Mesenchymal stem cell (in vitro differentiated cells and primary cell): ENCODE measurements at regions not wholly inside any gene's neighbourhood (a gene's known extent, or its start where the extent isn't known, plus 50 kb on each side); places are given as distances from the start of the nearest gene placed in this dataset.
"Not testable (repeated sequence)": the region's sequence is repeated elsewhere in the genome, so short reads cannot be mapped to it uniquely, and the experiment has no call there.

ENCODE experiments used
- DNase-seq: peaks from one replicate; pipeline ENCODE4 v3.0.0-alpha.2; 2013
- H2AFZ ChIP-seq: one replicate; pipeline ENCODE4 v1.6.1; 2013; ENCODE audit warnings: low read depth, mild to moderate bottlenecking, control low read depth, inconsistent platforms, low read length, moderate library complexity
- H2AK5ac ChIP-seq: 2 replicates; pipeline ENCODE4 v1.6.1; 2013; ENCODE audit warnings: low read length, moderate library complexity, mild to moderate bottlenecking, inconsistent platforms; ENCODE audit not compliant: severe bottlenecking
- H2BK120ac ChIP-seq: one replicate; pipeline ENCODE4 v1.6.1; 2013; ENCODE audit warnings: low read depth, mild to moderate bottlenecking, inconsistent platforms, low read length, moderate library complexity
- H2BK12ac ChIP-seq, 2 experiments: one replicate each; pipeline ENCODE4 v1.6.1; 2013; ENCODE audit warnings: inconsistent platforms in 2 of 2, low read length in 2 of 2, mild to moderate bottlenecking in 2 of 2, moderate library complexity in 2 of 2, control low read depth in 1 of 2
- H2BK15ac ChIP-seq: one replicate; pipeline ENCODE4 v1.6.1; 2013; ENCODE audit warnings: mild to moderate bottlenecking, low read depth, inconsistent platforms; ENCODE audit not compliant: poor library complexity, severe bottlenecking
- H2BK5ac ChIP-seq: 2 replicates; pipeline ENCODE4 v1.6.1; 2013; ENCODE audit warnings: low read depth, mild to moderate bottlenecking, low read length, control low read depth, inconsistent platforms; ENCODE audit not compliant: poor library complexity, severe bottlenecking
- H3K14ac ChIP-seq, 2 experiments: one replicate each; pipeline ENCODE4 v1.6.1; 2013; ENCODE audit warnings: inconsistent platforms in 2 of 2, low read length in 2 of 2, control low read depth in 1 of 2, mild to moderate bottlenecking in 1 of 2, moderate library complexity in 1 of 2
- H3K18ac ChIP-seq, 2 experiments: one replicate each; pipeline ENCODE4 v1.6.1; 2013; ENCODE audit warnings: inconsistent platforms in 2 of 2, low read length in 2 of 2, control low read depth in 1 of 2, low read depth in 1 of 2, mild to moderate bottlenecking in 1 of 2
- H3K23ac ChIP-seq, 2 experiments: one replicate each; pipeline ENCODE4 v1.6.1; 2013; ENCODE audit warnings: inconsistent platforms in 2 of 2, low read length in 2 of 2, mild to moderate bottlenecking in 2 of 2, moderate library complexity in 2 of 2, control low read depth in 1 of 2
- H3K27ac ChIP-seq: 2 replicates; pipeline ENCODE4 v1.5.1; 2013; ENCODE audit warnings: mild to moderate bottlenecking, moderate library complexity, low read length, control low read depth, inconsistent platforms; ENCODE audit not compliant: poor library complexity, severe bottlenecking
- H3K27me3 ChIP-seq, 2 experiments: 2 replicates each; pipeline versions ENCODE4 v1.6.1 to v1.7.0; 2013; ENCODE audit warnings: low read length in 2 of 2, mild to moderate bottlenecking in 2 of 2, moderate library complexity in 2 of 2, control low read depth in 1 of 2, inconsistent platforms in 1 of 2; ENCODE audit not compliant: control insufficient read depth in 1 of 2, insufficient read depth in 1 of 2
- H3K36me3 ChIP-seq, 2 experiments: 2 replicates each; pipeline versions ENCODE4 v1.6.1 to v1.7.0; 2013; ENCODE audit warnings: low read length in 2 of 2, control low read depth in 1 of 2, inconsistent platforms in 1 of 2, low read depth in 1 of 2, mild to moderate bottlenecking in 1 of 2; ENCODE audit not compliant: insufficient read depth in 2 of 2, control insufficient read depth in 1 of 2
- H3K4ac ChIP-seq, 2 experiments: one replicate each; pipeline ENCODE4 v1.6.1; 2013; ENCODE audit warnings: inconsistent platforms in 2 of 2, low read length in 2 of 2, mild to moderate bottlenecking in 2 of 2, moderate library complexity in 2 of 2, control low read depth in 1 of 2, low read depth in 1 of 2
- H3K4me1 ChIP-seq: 2 replicates; pipeline ENCODE4 v1.6.1; 2013; ENCODE audit warnings: low read depth, low read length, control low read depth; ENCODE audit not compliant: control insufficient read depth, insufficient read depth
- H3K4me2 ChIP-seq: 2 replicates; pipeline ENCODE4 v1.6.1; 2013; ENCODE audit warnings: low read length, mild to moderate bottlenecking, inconsistent platforms; ENCODE audit not compliant: poor library complexity, severe bottlenecking
- H3K4me3 ChIP-seq, 2 experiments: 2 replicates each; pipeline versions ENCODE4 v1.5.1 to v1.7.0; 2013; ENCODE audit warnings: low read length in 2 of 2, mild to moderate bottlenecking in 2 of 2, control low read depth in 1 of 2, low read depth in 1 of 2; ENCODE audit not compliant: insufficient read depth in 1 of 2
- H3K79me1 ChIP-seq: replicated peaks from 2 replicates; pipeline ENCODE4 v1.6.1; 2013; ENCODE audit warnings: mild to moderate bottlenecking, control low read depth, low read length, inconsistent platforms; ENCODE audit not compliant: poor library complexity, severe bottlenecking
- H3K9ac ChIP-seq: 2 replicates; pipeline ENCODE4 v1.7.0; 2013; ENCODE audit warnings: mild to moderate bottlenecking, low read length, moderate library complexity
- H3K9me3 ChIP-seq: 2 replicates; pipeline ENCODE4 v1.7.0; 2013; ENCODE audit warnings: mild to moderate bottlenecking, low read length; ENCODE audit not compliant: control insufficient read depth
- H4K8ac ChIP-seq: one replicate; pipeline ENCODE4 v1.6.1; 2013; ENCODE audit warnings: inconsistent platforms, mild to moderate bottlenecking, low read length, moderate library complexity
- H4K91ac ChIP-seq: one replicate; pipeline ENCODE4 v1.6.1; 2013; ENCODE audit warnings: mild to moderate bottlenecking, low read length, inconsistent platforms
- WGBS: methylation state at CpG from one replicate; pipeline ENCODE4 v1.1.7; 2013; ENCODE audit warnings: mixed read lengths; 5-methylcytosine and 5-hydroxymethylcytosine counted together

DNA sequence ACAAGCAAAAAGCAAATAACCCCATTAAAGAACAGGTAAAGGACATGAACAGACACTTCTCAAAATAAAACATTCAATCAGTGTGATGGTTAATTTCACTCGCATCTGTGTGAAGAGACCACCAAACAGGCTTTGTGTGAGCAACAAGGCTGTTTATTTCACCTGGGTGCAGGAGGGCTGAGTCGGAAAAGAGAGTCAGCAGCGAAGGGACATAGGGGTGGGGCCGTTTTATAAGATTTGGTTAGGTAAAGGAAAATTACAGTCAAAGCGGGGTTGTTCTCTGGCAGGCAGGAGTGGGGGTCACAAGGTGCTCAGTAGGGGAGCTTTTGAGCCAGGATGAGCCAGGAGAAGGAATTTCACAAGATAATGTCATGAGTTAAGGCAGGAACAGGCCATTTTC is 429.5 kb upstream of the ZNF804A start:
- H3K9me3 ChIP-seq, DNase-seq: not testable (repeated sequence)

DNA sequence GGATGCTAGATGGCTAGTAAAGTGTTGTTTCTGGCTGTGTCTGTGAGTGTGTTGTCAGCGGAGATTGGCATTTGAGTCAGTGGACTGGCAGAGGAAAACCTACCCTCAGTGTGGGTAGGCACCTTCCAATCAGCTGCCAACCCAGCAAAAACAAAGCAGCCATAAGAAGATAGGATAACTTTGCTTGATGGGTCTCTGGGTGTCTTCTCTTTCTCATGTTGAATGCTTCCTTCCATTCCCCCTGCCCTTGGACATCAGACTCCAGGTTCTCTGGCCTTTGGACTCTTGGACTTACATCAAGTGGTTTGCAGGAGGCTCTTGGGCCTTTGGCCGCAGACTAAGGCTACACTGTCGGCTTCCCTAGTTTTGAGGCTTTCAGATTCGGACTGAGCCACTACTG is 429.0 kb upstream of the ZNF804A start:
- WGBS = 91% methylated on average over 4 of the region's 4 CpGs
- Histone ChIP-seq H4K8ac (no peak overlapping the region), H3K9me3 (peaks cover 5% of the 10 kb centered on the region), H2BK120ac (no peak overlapping the region), H4K91ac (no peak overlapping the region), H3K79me1 (no peaks in the 10 kb centered on the region), H2AK5ac (no peak overlapping the region), H3K27ac (no peak overlapping the region), H3K18ac (no peak overlapping the region), H3K4me1 (no peaks in the 10 kb centered on the region), H2AFZ (no peak overlapping the region), H3K9ac (no peak overlapping the region), H3K14ac (no peak overlapping the region), H3K23ac (no peak overlapping the region), H2BK5ac (no peak overlapping the region), H3K4me2 (no peak overlapping the region), H3K36me3 (no peaks in the 10 kb centered on the region), H3K4ac (no peak overlapping the region), H2BK12ac (no peak overlapping the region), H3K4me3 (no peak overlapping the region), H2BK15ac (no peak overlapping the region), H3K27me3 (no peaks in the 10 kb centered on the region)
- no peak for DNase-seq

More for the DNA sequence above, 429.5 kb upstream of the ZNF804A start:
- H2AFZ ChIP-seq, H3K23ac ChIP-seq, H3K4me3 ChIP-seq, H3K27ac ChIP-seq, H2BK15ac ChIP-seq, H2BK120ac ChIP-seq, H2BK12ac ChIP-seq, H4K91ac ChIP-seq, H3K18ac ChIP-seq, H3K27me3 ChIP-seq, H3K14ac ChIP-seq, H4K8ac ChIP-seq, H3K36me3 ChIP-seq, H3K4me1 ChIP-seq, H3K9ac ChIP-seq, H2BK5ac ChIP-seq, H3K4ac ChIP-seq, H3K79me1 ChIP-seq, H3K4me2 ChIP-seq, H2AK5ac ChIP-seq: not testable (repeated sequence)
- 58% methylated on average over 5 of the region's 5 CpGs for WGBS

DNA sequence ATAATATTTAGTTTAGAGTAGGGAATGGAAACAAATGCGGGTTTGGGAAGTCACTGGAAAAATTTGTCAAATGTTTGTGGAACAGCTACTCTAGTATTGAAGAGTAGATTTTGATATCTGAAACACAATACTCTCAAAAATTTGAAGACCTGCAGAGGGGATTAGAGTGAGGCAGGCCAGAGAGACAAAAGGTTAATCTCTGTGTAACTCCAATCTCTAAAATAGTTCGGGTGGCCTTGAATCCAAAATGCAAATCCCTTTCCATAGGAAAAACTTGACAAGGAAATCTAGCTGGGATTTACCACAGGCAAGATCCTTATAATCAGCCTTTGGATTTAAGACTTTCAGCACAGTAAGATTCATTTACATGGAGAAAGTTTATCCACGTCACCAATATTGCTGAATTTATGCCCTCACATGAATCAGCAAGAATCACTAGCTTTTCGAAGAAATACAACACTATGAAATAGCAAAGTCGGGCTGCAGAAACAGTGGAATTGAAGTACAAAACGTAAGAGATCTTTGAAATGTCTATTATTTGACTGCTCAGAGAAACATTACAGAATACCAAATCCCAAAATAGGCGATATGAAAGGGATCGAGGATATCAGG is 423.7 kb upstream of the ZNF804A start:
- no peak overlapping the region for H2BK5ac ChIP-seq
- no peak overlapping the region for H3K4ac ChIP-seq
- no peaks in the 10 kb centered on the region for H3K79me1 ChIP-seq
- peaks cover under 1% of the 10 kb centered on the region for H3K9me3 ChIP-seq
- no peak overlapping the region for H4K91ac ChIP-seq
- no peaks in the 10 kb centered on the region for H3K27me3 ChIP-seq
- 94% methylated on average over 4 of the region's 8 CpGs for WGBS
- H3K4me3 ChIP-seq = no peak overlapping the region
- H4K8ac ChIP-seq = no peak overlapping the region
- H3K23ac ChIP-seq = no peak overlapping the region
- no peak overlapping the region for H2BK15ac ChIP-seq
- no peak overlapping the region for H2BK120ac ChIP-seq
- H2AK5ac ChIP-seq = no peak overlapping the region
- no peaks in the 10 kb centered on the region for H3K36me3 ChIP-seq
- no peak overlapping the region for H3K14ac ChIP-seq
- no peak for DNase-seq
- no peak overlapping the region for H3K27ac ChIP-seq
- no peak overlapping the region for H2BK12ac ChIP-seq
- H3K4me1 ChIP-seq = no peaks in the 10 kb centered on the region
- H2AFZ ChIP-seq = no peak overlapping the region
- no peak overlapping the region for H3K18ac ChIP-seq
- no peak overlapping the region for H3K4me2 ChIP-seq
- H3K9ac ChIP-seq = no peak overlapping the region

DNA sequence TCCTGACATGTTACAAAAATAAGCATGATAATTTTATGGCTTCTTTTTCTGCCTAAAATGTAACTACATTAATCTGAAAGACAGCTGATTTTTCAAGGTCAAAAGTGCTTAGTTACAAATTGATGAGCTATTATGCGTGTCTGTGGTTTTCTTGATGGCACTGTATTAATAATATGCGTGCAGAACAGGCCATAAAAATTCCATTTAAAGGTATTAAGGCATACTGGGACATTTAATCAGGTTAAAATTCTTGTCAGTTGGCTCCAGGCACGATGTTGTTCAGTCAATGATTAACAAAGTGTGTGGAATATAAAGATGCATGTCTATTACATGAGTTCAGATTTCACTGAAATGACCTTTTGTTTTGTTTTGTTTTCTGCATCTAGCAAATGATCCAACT is 420.1 kb upstream of the ZNF804A start:
- no peak overlapping the region for H3K4ac ChIP-seq
- no peak overlapping the region for H2BK15ac ChIP-seq
- H4K91ac ChIP-seq = no peak overlapping the region
- no peak overlapping the region for H2AFZ ChIP-seq
- no peak overlapping the region for H2BK120ac ChIP-seq
- H3K27ac ChIP-seq = no peak overlapping the region
- no peak overlapping the region for H3K14ac ChIP-seq
- H3K36me3 ChIP-seq = no peaks in the 10 kb centered on the region
- no peak overlapping the region for H2BK12ac ChIP-seq
- H2AK5ac ChIP-seq = no peak overlapping the region
- no peak for DNase-seq
- H3K18ac ChIP-seq = no peak overlapping the region
- H3K79me1 ChIP-seq = no peaks in the 10 kb centered on the region
- H3K4me1 ChIP-seq = no peaks in the 10 kb centered on the region
- no peak overlapping the region for H3K4me2 ChIP-seq
- no peak overlapping the region for H3K4me3 ChIP-seq
- no peak overlapping the region for H4K8ac ChIP-seq
- no peak overlapping the region for H3K9ac ChIP-seq
- no peak overlapping the region for H2BK5ac ChIP-seq
- no peaks in the 10 kb centered on the region for H3K27me3 ChIP-seq
- H3K9me3 ChIP-seq = peaks cover 7% of the 10 kb centered on the region
- WGBS = 72% methylated on average over 3 of the region's 3 CpGs
- no peak overlapping the region for H3K23ac ChIP-seq
